Fibroblast of villous mesenchyme (primary cell): ENCODE measurements at regions not wholly inside any gene's neighbourhood (a gene's known extent, or its start where the extent isn't known, plus 50 kb on each side); places are given as distances from the start of the nearest gene placed in this dataset.

Source experiments
- DNase-seq: peaks from one replicate; pipeline ENCODE4 v3.0.0-alpha.2; 2010; ENCODE audit warnings: low read depth
- H3K4me3 ChIP-seq: 2 replicates; pipeline ENCODE4 v1.5.1; 2011; ENCODE audit warnings: low read depth, mild to moderate bottlenecking, low read length
- CTCF ChIP-seq: IDR thresholded peaks from 2 replicates; pipeline ENCODE4 v1.5.1; 2012; ENCODE audit warnings: low read depth, mild to moderate bottlenecking, low read length; ENCODE audit not compliant: insufficient read depth

GRCh38 chr12:97411341-97411740, 51.3 kb upstream of the RMST start:
- TF ChIP-seq CTCF: no peak
- H3K4me3 ChIP-seq: no peak overlapping the region
- DNase-seq: no peak
